K562 (cell line): ENCODE measurements at regions not wholly inside any gene's neighbourhood (a gene's known extent, or its start where the extent isn't known, plus 50 kb on each side); places are given as distances from the start of the nearest gene placed in this dataset.

Source experiments
- ATAC-seq: fragments of 200-7000 bp; cut with Tn5 transposase; 3 replicates; pipeline ENCODE4 v1.9.1; 2020; ENCODE audit warnings: moderate library complexity
- BruUV-seq: library from RNA; stranded (reverse); fragments of 400-500 nt; replicated peaks from 2 replicates; lab custom pipeline; 2021; lab: Mats Ljungman, UMichigan
- CTCF ChIA-PET: fragments of 300-600 bp; formaldehyde crosslinking; extraction: SDS; loops from one replicate; lab custom pipeline; 2021; ENCODE audit warnings: low intra/inter-chr PET ratio; lab: Yijun Ruan, JAX
- POLR2A ChIA-PET: fragments of 300-600, 350-650 bp; sonication (Branson Sonifier 250); formaldehyde crosslinking; extraction: SDS; loops from one replicate; lab custom pipeline; 2021; ENCODE audit warnings: antibody characterized with exemption, inconsistent platforms; lab: Yijun Ruan, JAX
- DNase-seq, 4 experiments: peaks; one replicate each; pipeline versions ENCODE4 v3.0.0 to v3.0.0-alpha.2; 2011 to 2018; ENCODE audit warnings: low spot score in 3 of 4, mixed read lengths in 3 of 4; ENCODE audit errors: extremely low read depth in 1 of 4
- FAIRE-seq: peaks from 2 replicates; lab custom pipeline; 2011; peaks lifted over from hg19 to GRCh38; lab: Jason Lieb, UNC
- H2AFZ ChIP-seq: 2 replicates; pipeline ENCODE4 v1.6.0; 2011; ENCODE audit warnings: low read depth, low read length, control low read depth, inconsistent platforms
- H3K27ac ChIP-seq: fragments of 200-600 bp; 3 replicates; pipeline ENCODE4 v1.8.0; 2011; ENCODE audit warnings: low read depth, mild to moderate bottlenecking, control low read depth, inconsistent platforms, low read length, moderate library complexity, mixed read lengths; ENCODE audit errors: extremely low read depth
- H3K27me3 ChIP-seq, 2 experiments: fragments of 300-600 bp in 1 of 2; 2 replicates in 1 of 2; 3 replicates in 1 of 2; pipeline versions ENCODE4 v1.6.0 to v1.8.0; 2011; ENCODE audit warnings: inconsistent platforms in 2 of 2, low read length in 2 of 2, mild to moderate bottlenecking in 1 of 2, mixed read lengths in 1 of 2, moderate library complexity in 1 of 2; ENCODE audit not compliant: control insufficient read depth in 2 of 2, insufficient read depth in 2 of 2
- H3K36me3 ChIP-seq: fragments of 300-600 bp; 3 replicates; pipeline ENCODE4 v1.8.0; 2011; ENCODE audit warnings: mild to moderate bottlenecking, low read length, inconsistent platforms; ENCODE audit not compliant: control insufficient read depth, insufficient read depth
- H3K4me1 ChIP-seq, 2 experiments: fragments of 200-600 bp in 1 of 2; replicated peaks in 1 of 2; 2 replicates in 1 of 2; 3 replicates in 1 of 2; pipeline versions ENCODE4 v1.5.1 to v1.8.0; 2011; ENCODE audit warnings: inconsistent platforms in 2 of 2, low read length in 2 of 2, mild to moderate bottlenecking in 1 of 2, mixed read lengths in 1 of 2, moderate library complexity in 1 of 2; ENCODE audit not compliant: control insufficient read depth in 2 of 2, insufficient read depth in 2 of 2
- H3K4me2 ChIP-seq: 2 replicates; pipeline ENCODE4 v1.6.1; 2011; ENCODE audit warnings: low read length, control low read depth, inconsistent platforms, mixed read lengths; ENCODE audit not compliant: insufficient read depth
- H3K4me3 ChIP-seq: fragments of 200-600 bp; sonication (generic), shearing (Covaris generic); 2 replicates; pipeline ENCODE4 v1.5.1; 2016; ENCODE audit warnings: control low read depth, inconsistent platforms
- H3K79me2 ChIP-seq: fragments of 200-600 bp; 3 replicates; pipeline ENCODE4 v1.8.0; 2011; ENCODE audit warnings: low read length, inconsistent platforms; ENCODE audit not compliant: control insufficient read depth, insufficient read depth
- H3K9ac ChIP-seq, 2 experiments: 2 replicates each; pipeline versions ENCODE4 v1.6.0 to v1.6.1; 2011; ENCODE audit warnings: low read depth in 2 of 2, low read length in 2 of 2, control low read depth in 1 of 2, inconsistent platforms in 1 of 2, mild to moderate bottlenecking in 1 of 2, mixed read lengths in 1 of 2; ENCODE audit not compliant: insufficient read depth in 1 of 2
- H3K9me1 ChIP-seq: one replicate; pipeline ENCODE4 v1.6.0; 2011; ENCODE audit warnings: inconsistent platforms, mild to moderate bottlenecking, low read length, moderate library complexity; ENCODE audit not compliant: control insufficient read depth, insufficient read depth
- H3K9me3 ChIP-seq: replicated peaks from 2 replicates; pipeline ENCODE4 v1.5.1; 2011; ENCODE audit warnings: low read depth, low read length, inconsistent platforms; ENCODE audit not compliant: control insufficient read depth, insufficient read depth
- H4K20me1 ChIP-seq: replicated peaks from 2 replicates; pipeline ENCODE4 v1.6.1; 2011; ENCODE audit warnings: low read length, inconsistent platforms, mixed read lengths; ENCODE audit not compliant: control insufficient read depth, insufficient read depth
- HDAC3 ChIP-seq: fragments of 450-650 bp; IDR thresholded peaks from 2 replicates; pipeline ENCODE4 v1.6.1; 2018; ENCODE audit warnings: borderline replicate concordance, mild to moderate bottlenecking, moderate library complexity; ENCODE audit not compliant: partially characterized antibody
- HMGXB4 ChIP-seq: sonication (generic); formaldehyde crosslinking; IDR thresholded peaks from 2 replicates; pipeline ENCODE4 v1.8.1; 2023; ENCODE audit warnings: mild to moderate bottlenecking, missing genetic modification reagents
- JUN ChIP-seq, 2 experiments: sonication (generic) in 1 of 2; formaldehyde crosslinking in 1 of 2; IDR thresholded peaks; 2 replicates each; pipeline versions ENCODE4 v1.6.1 to v1.8.0; 2012 to 2022; ENCODE audit warnings: borderline replicate concordance in 2 of 2, mild to moderate bottlenecking in 2 of 2, improper control_type of control experiment in 1 of 2, low read depth in 1 of 2, low read length in 1 of 2, missing genetic modification reagents in 1 of 2
- SMAD1 ChIP-seq: fragments of 150-350 bp; IDR thresholded peaks from 2 replicates; pipeline ENCODE4 v1.6.1; 2014; ENCODE audit warnings: low read length, low read depth; ENCODE audit not compliant: partially characterized antibody
- SMARCA4 ChIP-seq: fragments of 450-650 bp; IDR thresholded peaks from 2 replicates; pipeline ENCODE4 v1.6.1; 2016
- STAT5B ChIP-seq: fragments of 250-450 bp; sonication (Bioruptor Pico); IDR thresholded peaks from 2 replicates; pipeline ENCODE4 v1.8.0; 2021; ENCODE audit warnings: mild to moderate bottlenecking, inconsistent platforms
- TCF15 ChIP-seq: fragments of 250-450 bp; sonication (Bioruptor Pico); IDR thresholded peaks from 2 replicates; pipeline ENCODE4 v1.8.0; 2022; ENCODE audit warnings: moderate library complexity, mild to moderate bottlenecking, inconsistent platforms
- TEAD1 ChIP-seq, 2 experiments: fragments of 450-650 bp in 1 of 2; sonication (generic) in 1 of 2; formaldehyde crosslinking; IDR thresholded peaks; 2 replicates each; pipeline versions ENCODE4 v1.4.0 to v1.8.0; 2020 to 2022; ENCODE audit warnings: mild to moderate bottlenecking in 2 of 2, missing genetic modification reagents in 1 of 2
- ZNF175 ChIP-seq: fragments of 200-800 bp; sonication (Bioruptor generic); IDR thresholded peaks from 2 replicates; pipeline ENCODE4 v1.6.1; 2016; ENCODE audit warnings: low read depth, mild to moderate bottlenecking, missing genetic modification characterization, missing compliant biosample characterization
- ZNF398 ChIP-seq: fragments of 250-450 bp; sonication (Bioruptor Pico); IDR thresholded peaks from 2 replicates; pipeline ENCODE4 v1.8.0; 2021; ENCODE audit warnings: moderate library complexity, mild to moderate bottlenecking, inconsistent platforms
- ZNF507 ChIP-seq: conservative IDR thresholded peaks from 2 replicates; pipeline ENCODE4 v1.6.1; 2017; ENCODE audit warnings: missing genetic modification characterization, missing compliant biosample characterization
- WGBS: fragments of 100-300 bp; shearing (Covaris generic); methylation state at CpG from one replicate; pipeline ENCODE4 v1.1.6; 2016; ENCODE audit warnings: low coverage, mixed read lengths; ENCODE audit not compliant: insufficient coverage; ENCODE audit errors: missing lambda C conversion rate; 5-methylcytosine and 5-hydroxymethylcytosine counted together
- in situ Hi-C: fragments of 300-500 bp; cut with MboI; formaldehyde crosslinking; loops from 4 replicates; pipeline ENCODE4 v1.15.0; 2018; ENCODE audit warnings: inconsistent platforms, mixed read lengths
- intact Hi-C: fragments of 100-400 bp; cut with micrococcal nuclease; formaldehyde crosslinking; loops from 2 replicates; pipeline ENCODE4 v1.14.2; 2022

- Histone ChIP-seq H2AFZ (no peak overlapping the region), H3K27ac (no peak overlapping the region), H3K9ac (no peak overlapping the region), H3K9me3 (no peaks in the 10 kb centered on the region), H3K27me3 (no peaks in the 10 kb centered on the region), H4K20me1 (no peaks in the 10 kb centered on the region), H3K36me3 (no peaks in the 10 kb centered on the region), H3K4me1 (no peaks in the 10 kb centered on the region), H3K4me3 (no peak overlapping the region), H3K4me2 (no peak overlapping the region), H3K79me2 (no peaks in the 10 kb centered on the region), H3K9me1 (no peaks in the 10 kb centered on the region)
- WGBS, result 15% methylated on average over 1 of the region's 1 CpG
- intact Hi-C loops, result no loop called here
- BruUV-seq, result no TSS peak
- no peak for ATAC-seq
- ChIA-PET CTCF (no interaction called here), POLR2A (no interaction called here)
- no peak for DNase-seq
- no peak for FAIRE-seq
- TF ChIP-seq STAT5B (CRISPR knock-in tag) (no peak), SMAD1 (no peak)
- in situ Hi-C loops, result no loop called here
These were observed 1669.2 kb downstream of the PCDH9 start for GRCh38 chr13:65560936-65561335.

- no peak for DNase-seq
- ChIA-PET POLR2A (no interaction called here), CTCF (no interaction called here)
- H3K27ac ChIP-seq, result no peak overlapping the region
- intact Hi-C loops (no loop called here), in situ Hi-C loops (no loop called here)
- no peak overlapping the region for H3K4me3 ChIP-seq
- no peak overlapping the region for H3K4me2 ChIP-seq
- H3K36me3 ChIP-seq, result no peaks in the 10 kb centered on the region
- H3K4me1 ChIP-seq, result no peaks in the 10 kb centered on the region
- H3K27me3 ChIP-seq, result no peaks in the 10 kb centered on the region
- FAIRE-seq, result no peak
- H3K79me2 ChIP-seq, result no peaks in the 10 kb centered on the region
- H3K9ac ChIP-seq, result no peak overlapping the region
- no peaks in the 10 kb centered on the region for H3K9me1 ChIP-seq
- ATAC-seq, result no peak
- BruUV-seq, result no TSS peak
- 5% methylated on average over 2 of the region's 2 CpGs for WGBS
- no peaks in the 10 kb centered on the region for H4K20me1 ChIP-seq
- H2AFZ ChIP-seq, result no peak overlapping the region
- H3K9me3 ChIP-seq, result no peaks in the 10 kb centered on the region
- no peak for TF ChIP-seq TEAD1 (CRISPR knock-in tag; IDR thresholded peaks at IDR 0.05)
- no peak for TF ChIP-seq JUN (IDR thresholded peaks at IDR 0.05; ENCODE audit: borderline replicate concordance, low read depth, low read length)
- no peak for TF ChIP-seq JUN (CRISPR knock-in tag; IDR thresholded peaks at IDR 0.05; ENCODE audit: borderline replicate concordance)
- no peak for TF ChIP-seq HMGXB4 (CRISPR knock-in tag)
- no peak for TF ChIP-seq SMARCA4
- TF ChIP-seq ZNF175, result no peak
- TF ChIP-seq TCF15 (CRISPR knock-in tag), result no peak
- no peak for TF ChIP-seq ZNF507
- TF ChIP-seq ZNF398 (CRISPR knock-in tag), result no peak
- no peak for TF ChIP-seq HDAC3
These were observed 1674.2 kb downstream of the PCDH9 start for GRCh38 chr13:65555962-65556361.
